IMR-90 (cell line): ENCODE measurements at regions not wholly inside any gene's neighbourhood (a gene's known extent, or its start where the extent isn't known, plus 50 kb on each side); places are given as distances from the start of the nearest gene placed in this dataset.

ENCODE experiments used
- BHLHE40 ChIP-seq: fragments of 150-350 bp; IDR thresholded peaks from 2 replicates; pipeline ENCODE4 v1.6.1; 2016; ENCODE audit warnings: mild to moderate bottlenecking, low read depth, low read length
- CTCF ChIP-seq: conservative IDR thresholded peaks from 2 replicates; pipeline ENCODE4 v1.5.1; 2012; ENCODE audit warnings: mild to moderate bottlenecking, low read depth, low read length, improper control_type of control experiment
- POLR2A ChIP-seq: IDR thresholded peaks from 2 replicates; pipeline ENCODE4 v1.6.1; 2012; ENCODE audit warnings: mild to moderate bottlenecking, low read depth, low read length
- RAD21 ChIP-seq: IDR thresholded peaks from 2 replicates; pipeline ENCODE4 v1.6.1; 2012; ENCODE audit warnings: low read length, improper control_type of control experiment

- TF ChIP-seq CTCF (no peak), POLR2A (no peak), BHLHE40 (no peak), RAD21 (no peak)
These were observed 265.7 kb upstream of the MAGI2 start for GRCh38 chr7:79719216-79719615.
